Heart left ventricle (tissue), 13 donors: ENCODE measurements at regions not wholly inside any gene's neighbourhood (a gene's known extent, or its start where the extent isn't known, plus 50 kb on each side); places are given as distances from the start of the nearest gene placed in this dataset.

ENCODE experiments used
- CTCF ChIP-seq, 12 donors: fragments of 200-600 bp; sonication (generic) in 4 of 12; IDR thresholded peaks; one replicate each; pipeline versions ENCODE4 v1.5.0 to v1.8.0; 2018 to 2022; ENCODE audit warnings: antibody characterized with exemption in 12 of 12, mild to moderate bottlenecking in 5 of 12
- POLR2A ChIP-seq, 2 donors: fragments of 450-650 bp; IDR thresholded peaks; one replicate each; pipeline ENCODE4 v1.6.1; 2017; ENCODE audit warnings: antibody characterized with exemption in 2 of 2, mild to moderate bottlenecking in 2 of 2, moderate library complexity in 2 of 2
- donor health status: ischemic (EF 13 %, LVEDD 7.1; RV severe dilation, severe dysfunction).
- donor health status: DM: no; HTN: yes; CAD: no.
- donor health status: DM: no; HTN: no; CAD: no.
- donor health status: ischemic (EF 25% LVEDD 6.9; RV normal size, moderate dysfunction).
- donor health status: ischemic (EF 25% LVEDD 5.7; RV mildly dilated, moderate dysfunction).
- donor health status: ischemic (EF 35%, LVEDD 5.7; RV mildly dilated, moderate dysfunction).
- donor health status: nonischemic (EF 11% LVEDD 7.7; RV severe dilation, severe dysfunction).
- donor health status: DM: yes; HTN: yes; CAD: no.
- donor health status: PGD.
- donor health status: ischemic (EF 29% LVEDD 5.4; RV normal size, mild dysfunction).
- donor health status: nonischemic (EF 23%, LVEDD 6.1; RV moderate dilation, normal function).

DNA sequence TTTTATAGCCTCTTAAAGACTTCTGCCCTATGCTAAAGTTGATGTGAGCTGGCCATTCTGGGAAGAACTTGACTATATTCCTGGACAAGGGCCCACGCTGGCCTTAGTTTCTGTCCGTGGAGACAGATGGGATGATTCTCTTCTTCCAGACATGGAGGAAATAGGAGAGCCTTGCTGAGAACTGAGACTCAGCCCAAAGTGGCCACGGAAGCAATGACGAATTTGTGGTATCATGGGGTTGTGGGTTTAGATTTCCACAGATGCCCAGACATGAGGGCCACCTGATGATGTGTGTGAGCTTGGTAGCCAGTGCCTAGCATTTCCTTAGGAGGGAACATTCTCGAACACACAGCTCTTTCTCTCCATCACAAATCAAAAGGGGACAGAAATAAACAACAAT is 309.1 kb downstream of the NSG2 start:
- TF ChIP-seq POLR2A (IDR thresholded peaks at IDR 0.05), result no peak
- no peak for TF ChIP-seq CTCF (IDR thresholded peaks at IDR 0.05)
